ENCODE measurements at regions not wholly inside any gene's neighbourhood (a gene's known extent, or its start where the extent isn't known, plus 50 kb on each side); places are given as distances from the start of the nearest gene placed in this dataset.

DNA sequence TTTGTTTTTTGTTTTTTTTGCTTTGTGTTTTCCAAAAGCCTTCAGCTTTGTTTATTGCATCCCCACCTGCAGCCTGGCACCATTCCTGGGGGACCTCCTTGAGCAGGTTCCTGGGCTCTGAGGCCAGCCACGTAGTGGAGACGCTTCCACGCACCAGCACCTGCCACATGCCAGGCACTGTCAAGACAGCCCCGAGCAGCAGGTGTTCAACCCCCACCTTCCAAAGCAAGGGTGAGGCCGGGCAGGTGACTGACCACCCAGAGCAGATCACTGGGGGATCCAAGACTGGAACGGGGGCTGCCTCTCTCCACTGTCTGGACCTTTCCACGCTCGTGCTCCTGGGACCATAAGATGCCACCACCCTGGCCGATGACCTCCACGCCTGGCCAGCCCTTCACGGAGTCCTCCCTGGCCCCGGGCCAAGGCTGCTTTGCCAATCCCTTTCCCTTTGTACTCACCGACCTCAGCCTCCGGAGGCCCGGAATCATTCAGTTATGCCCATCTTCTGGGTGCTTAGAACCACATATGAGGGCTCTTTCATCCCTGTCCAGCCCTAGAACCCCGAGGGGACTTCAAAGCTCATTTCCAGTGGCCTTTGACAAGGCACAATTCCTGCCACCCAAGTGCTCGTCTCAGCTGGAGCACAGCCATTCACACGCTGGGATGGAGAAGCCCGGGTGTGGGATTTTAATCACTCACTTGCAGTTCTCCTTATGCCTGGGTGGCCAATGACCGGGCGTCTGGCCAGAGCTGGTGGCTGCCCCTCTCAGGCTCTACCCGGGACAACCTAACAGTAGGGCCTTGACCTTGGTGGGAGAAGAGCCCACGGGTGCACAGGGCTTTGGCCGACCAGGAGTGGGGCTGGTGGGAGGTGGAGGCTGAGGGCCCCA lies 330.8 kb downstream of the NPHP4 start:
- intact Hi-C loops (cut with DNase I, micrococcal nuclease) = no loop called here
- no peak for ATAC-seq
- H3K4me1 ChIP-seq (ENCODE audit: low read depth) = no peaks in the 10 kb centered on the region

DNA sequence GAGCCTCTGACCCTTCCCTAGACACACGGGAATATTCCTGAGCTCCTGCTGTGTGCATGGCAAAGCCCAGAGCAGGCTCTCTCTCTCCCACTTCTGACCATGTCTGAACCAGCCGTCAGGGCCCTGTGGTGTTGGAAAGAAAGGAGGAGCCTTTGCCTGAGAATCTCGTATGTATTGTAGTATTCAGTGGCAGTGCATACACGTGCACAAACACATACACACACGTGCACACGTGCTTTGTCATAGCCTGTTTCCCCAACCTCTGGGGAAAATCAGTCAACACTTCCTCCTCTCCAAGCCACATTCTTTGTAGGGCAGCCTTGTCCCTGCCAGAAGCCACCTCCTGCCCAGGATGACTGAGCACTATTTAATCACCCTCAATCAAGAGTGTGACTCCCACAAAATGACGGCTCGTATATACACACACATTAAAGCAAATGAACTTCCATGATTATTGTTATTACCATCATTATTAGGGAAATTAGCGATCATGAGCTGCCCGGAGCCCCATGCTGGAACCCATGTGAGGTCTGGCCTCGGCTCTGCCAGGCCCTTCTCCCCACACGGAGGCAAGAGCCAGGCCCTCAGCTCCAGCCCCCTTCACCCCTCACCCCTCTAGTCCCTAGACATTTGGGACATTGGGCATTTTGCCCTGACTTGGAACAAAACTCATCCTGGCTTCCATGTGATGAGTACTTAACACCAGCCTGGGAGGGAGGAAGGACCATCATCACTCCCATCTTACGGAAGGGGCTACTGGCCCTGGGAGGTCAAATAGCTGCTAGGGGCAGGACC lies 331.9 kb downstream of the NPHP4 start:
- intact Hi-C loops (cut with DNase I, micrococcal nuclease) = no loop called here
- H3K36me3 ChIP-seq (ENCODE audit: low read depth) = no peaks in the 10 kb centered on the region
- no peaks in the 10 kb centered on the region for H3K4me1 ChIP-seq (ENCODE audit: low read depth)
- TF ChIP-seq, protein P1, sequence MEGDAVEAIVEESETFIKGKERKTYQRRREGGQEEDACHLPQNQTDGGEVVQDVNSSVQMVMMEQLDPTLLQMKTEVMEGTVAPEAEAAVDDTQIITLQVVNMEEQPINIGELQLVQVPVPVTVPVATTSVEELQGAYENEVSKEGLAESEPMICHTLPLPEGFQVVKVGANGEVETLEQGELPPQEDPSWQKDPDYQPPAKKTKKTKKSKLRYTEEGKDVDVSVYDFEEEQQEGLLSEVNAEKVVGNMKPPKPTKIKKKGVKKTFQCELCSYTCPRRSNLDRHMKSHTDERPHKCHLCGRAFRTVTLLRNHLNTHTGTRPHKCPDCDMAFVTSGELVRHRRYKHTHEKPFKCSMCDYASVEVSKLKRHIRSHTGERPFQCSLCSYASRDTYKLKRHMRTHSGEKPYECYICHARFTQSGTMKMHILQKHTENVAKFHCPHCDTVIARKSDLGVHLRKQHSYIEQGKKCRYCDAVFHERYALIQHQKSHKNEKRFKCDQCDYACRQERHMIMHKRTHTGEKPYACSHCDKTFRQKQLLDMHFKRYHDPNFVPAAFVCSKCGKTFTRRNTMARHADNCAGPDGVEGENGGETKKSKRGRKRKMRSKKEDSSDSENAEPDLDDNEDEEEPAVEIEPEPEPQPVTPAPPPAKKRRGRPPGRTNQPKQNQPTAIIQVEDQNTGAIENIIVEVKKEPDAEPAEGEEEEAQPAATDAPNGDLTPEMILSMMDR (IDR thresholded peaks at IDR 0.05) = no peak
- H3K9me3 ChIP-seq = no peaks in the 10 kb centered on the region
- H3K4me3 ChIP-seq = no peak overlapping the region
- DNase-seq = peak in 1 of 3 donors; percentile 5
- peak; percentile 43 for ATAC-seq

More for the DNA sequence above, 330.8 kb downstream of the NPHP4 start:
- TF ChIP-seq, protein P1 (IDR thresholded peaks at IDR 0.05) = no peak
- Histone ChIP-seq H3K4me3 (no peak overlapping the region), H3K36me3 (ENCODE audit: low read depth) (no peaks in the 10 kb centered on the region), H3K9me3 (no peaks in the 10 kb centered on the region)
- peak in 1 of 3 donors; percentile 14 for DNase-seq

DNA sequence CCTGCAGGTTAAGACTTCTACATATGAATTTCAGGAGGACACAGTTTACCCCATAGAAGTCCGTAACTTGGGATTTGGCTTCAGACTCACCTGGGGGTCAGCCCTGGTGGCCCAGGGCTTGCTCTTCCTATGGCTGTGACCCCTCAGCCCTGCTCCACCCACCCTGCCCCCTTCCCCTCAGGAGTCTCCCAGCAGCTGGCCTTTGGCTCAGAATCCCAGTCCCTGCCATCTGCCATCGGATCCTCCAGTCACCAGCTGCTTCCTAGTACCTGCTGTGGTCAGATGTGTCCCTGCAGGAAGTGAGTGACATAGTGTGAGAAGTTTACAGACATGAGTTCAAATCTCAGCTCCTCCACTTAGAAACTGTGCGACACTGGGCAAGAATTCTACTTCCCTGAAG lies 332.6 kb downstream of the NPHP4 start:
- H3K9me3 ChIP-seq = no peaks in the 10 kb centered on the region
- H3K4me1 ChIP-seq (ENCODE audit: low read depth) = no peaks in the 10 kb centered on the region
- H3K4me3 ChIP-seq = no peak overlapping the region
- intact Hi-C loops (cut with DNase I, micrococcal nuclease) = no loop called here
- DNase-seq (no peak), ATAC-seq (no peak)
- no peaks in the 10 kb centered on the region for H3K36me3 ChIP-seq (ENCODE audit: low read depth)
- TF ChIP-seq, protein P1 (IDR thresholded peaks at IDR 0.05) = no peak

DNA sequence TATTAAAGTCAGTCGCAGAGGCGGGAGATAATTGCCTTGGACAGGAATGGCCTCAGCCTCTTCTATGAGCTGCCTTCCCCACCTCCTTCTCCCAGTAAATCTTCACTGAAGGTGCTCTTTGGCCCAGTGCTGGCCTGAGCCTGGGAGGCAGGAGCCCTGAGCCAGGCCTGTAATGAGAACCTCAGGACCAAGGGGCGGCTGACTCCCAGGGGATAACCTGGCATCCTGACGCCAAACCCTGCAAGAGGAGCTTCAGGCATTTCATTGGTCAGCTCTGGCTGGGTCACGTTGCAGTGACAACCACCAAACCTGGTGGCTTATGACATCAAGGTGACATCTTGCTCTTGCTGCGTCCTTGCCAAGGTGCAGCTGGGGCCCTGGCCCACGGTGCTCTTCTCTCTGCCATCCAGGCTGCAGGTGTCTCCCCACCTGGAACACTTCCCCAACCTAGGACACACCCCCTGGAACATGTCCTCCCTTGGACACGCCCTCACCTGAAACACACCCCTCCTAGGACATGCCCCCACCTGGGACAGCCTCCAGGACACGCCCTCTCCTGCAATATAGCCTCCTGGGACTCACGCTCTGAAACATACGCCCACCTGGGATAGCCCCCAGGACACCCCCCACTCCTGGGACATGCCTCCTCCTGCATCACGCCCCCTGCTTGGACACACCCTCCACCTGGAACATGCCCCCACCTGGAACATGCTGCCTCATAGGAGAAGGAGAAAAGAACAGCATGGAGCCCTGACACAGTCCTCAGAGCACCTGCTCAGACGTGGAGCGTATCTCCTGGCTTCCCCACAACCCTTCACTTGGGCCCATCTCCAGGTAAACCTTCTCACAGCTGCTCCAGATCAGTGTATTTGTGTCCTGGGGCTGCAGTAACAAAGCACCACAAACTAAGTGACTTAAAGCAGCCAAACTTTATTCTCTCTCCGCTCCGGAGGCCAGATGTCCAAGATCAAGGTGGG lies 333.6 kb downstream of the NPHP4 start:
- intact Hi-C loops (cut with DNase I, micrococcal nuclease) = no loop called here
- Histone ChIP-seq H3K4me1 (ENCODE audit: low read depth) (no peaks in the 10 kb centered on the region), H3K4me3 (no peak overlapping the region), H3K36me3 (ENCODE audit: low read depth) (no peaks in the 10 kb centered on the region), H3K9me3 (no peaks in the 10 kb centered on the region)
- TF ChIP-seq, protein P1 (IDR thresholded peaks at IDR 0.05) = no peak
- ATAC-seq = peak; percentile 93
- peak in 2 of 3 donors; percentile 53 to 61 for DNase-seq

Measured in mucosa of descending colon (tissue), 3 donors.